ENCODE measurements at regions not wholly inside any gene's neighbourhood (a gene's known extent, or its start where the extent isn't known, plus 50 kb on each side); places are given as distances from the start of the nearest gene placed in this dataset.

DNA sequence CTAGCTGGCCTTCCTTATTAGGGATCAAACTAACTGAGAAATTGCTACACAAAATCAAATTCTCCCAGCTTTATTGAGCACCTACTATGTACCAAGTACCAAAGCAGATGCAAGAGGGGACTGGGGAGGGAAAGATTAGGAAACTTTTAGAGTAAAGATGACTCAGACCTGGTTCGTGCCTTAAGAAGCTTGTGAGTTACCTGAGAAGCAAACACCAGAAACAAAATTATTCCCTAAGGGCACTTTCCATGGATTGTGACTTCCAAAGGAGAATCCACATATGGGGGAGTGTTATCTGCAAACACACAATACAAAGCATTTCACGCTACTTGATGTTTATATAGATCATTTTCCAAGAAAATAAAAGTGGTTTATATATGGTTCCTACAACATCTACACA is 326.9 kb upstream of the HNRNPA3 start:
- TF ChIP-seq, protein P1, sequence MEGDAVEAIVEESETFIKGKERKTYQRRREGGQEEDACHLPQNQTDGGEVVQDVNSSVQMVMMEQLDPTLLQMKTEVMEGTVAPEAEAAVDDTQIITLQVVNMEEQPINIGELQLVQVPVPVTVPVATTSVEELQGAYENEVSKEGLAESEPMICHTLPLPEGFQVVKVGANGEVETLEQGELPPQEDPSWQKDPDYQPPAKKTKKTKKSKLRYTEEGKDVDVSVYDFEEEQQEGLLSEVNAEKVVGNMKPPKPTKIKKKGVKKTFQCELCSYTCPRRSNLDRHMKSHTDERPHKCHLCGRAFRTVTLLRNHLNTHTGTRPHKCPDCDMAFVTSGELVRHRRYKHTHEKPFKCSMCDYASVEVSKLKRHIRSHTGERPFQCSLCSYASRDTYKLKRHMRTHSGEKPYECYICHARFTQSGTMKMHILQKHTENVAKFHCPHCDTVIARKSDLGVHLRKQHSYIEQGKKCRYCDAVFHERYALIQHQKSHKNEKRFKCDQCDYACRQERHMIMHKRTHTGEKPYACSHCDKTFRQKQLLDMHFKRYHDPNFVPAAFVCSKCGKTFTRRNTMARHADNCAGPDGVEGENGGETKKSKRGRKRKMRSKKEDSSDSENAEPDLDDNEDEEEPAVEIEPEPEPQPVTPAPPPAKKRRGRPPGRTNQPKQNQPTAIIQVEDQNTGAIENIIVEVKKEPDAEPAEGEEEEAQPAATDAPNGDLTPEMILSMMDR (IDR thresholded peaks at IDR 0.05; ENCODE audit: low read depth, low read length, missing input control): no peak
- TF ChIP-seq, protein P2, sequence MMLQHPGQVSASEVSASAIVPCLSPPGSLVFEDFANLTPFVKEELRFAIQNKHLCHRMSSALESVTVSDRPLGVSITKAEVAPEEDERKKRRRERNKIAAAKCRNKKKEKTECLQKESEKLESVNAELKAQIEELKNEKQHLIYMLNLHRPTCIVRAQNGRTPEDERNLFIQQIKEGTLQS (IDR thresholded peaks at IDR 0.05): no peak
- TF ChIP-seq, protein P3, sequence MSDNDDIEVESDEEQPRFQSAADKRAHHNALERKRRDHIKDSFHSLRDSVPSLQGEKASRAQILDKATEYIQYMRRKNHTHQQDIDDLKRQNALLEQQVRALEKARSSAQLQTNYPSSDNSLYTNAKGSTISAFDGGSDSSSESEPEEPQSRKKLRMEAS (IDR thresholded peaks at IDR 0.05): no peak
